Ovary (tissue), 3 donors: ENCODE measurements at regions not wholly inside any gene's neighbourhood (a gene's known extent, or its start where the extent isn't known, plus 50 kb on each side); places are given as distances from the start of the nearest gene placed in this dataset.

Experiments used
- CTCF ChIP-seq, 3 donors: fragments of 450-650 bp in 2 of 3; fragments of 200-600 bp in 1 of 3; IDR thresholded peaks; one replicate each; pipeline versions ENCODE4 v1.5.1 to v1.8.0; 2016 to 2022; ENCODE audit warnings: antibody characterized with exemption in 3 of 3, mild to moderate bottlenecking in 1 of 3
- EP300 ChIP-seq: sonication (generic); formaldehyde crosslinking; IDR thresholded peaks from one replicate; pipeline ENCODE4 v1.6.1; 2017; ENCODE audit warnings: antibody characterized with exemption
- POLR2A ChIP-seq: fragments of 450-650 bp; IDR thresholded peaks from one replicate; pipeline ENCODE4 v1.6.1; 2017; ENCODE audit warnings: antibody characterized with exemption, mild to moderate bottlenecking, moderate library complexity
- donor health status: DM: no; HTN: no; CAD: no.

GRCh38 chr15:96199111-96199510 is 131.4 kb upstream of the NR2F2 start:
- TF ChIP-seq EP300 (no peak), CTCF (IDR thresholded peaks at IDR 0.05) (no peak), POLR2A (no peak)
